BE2C (cell line): ENCODE measurements at regions not wholly inside any gene's neighbourhood (a gene's known extent, or its start where the extent isn't known, plus 50 kb on each side); places are given as distances from the start of the nearest gene placed in this dataset.
"Not testable (repeated sequence)": the region's sequence is repeated elsewhere in the genome, so short reads cannot be mapped to it uniquely, and the experiment has no call there.

Source experiments
- DNase-seq: peaks from one replicate; pipeline ENCODE4 v3.0.0-alpha.2; 2020
- H3K27me3 ChIP-seq: fragments of 250-450 bp; sonication (Bioruptor Pico); 2 replicates; pipeline ENCODE4 v1.5.1; 2020; ENCODE audit warnings: mild to moderate bottlenecking
- H3K36me3 ChIP-seq: fragments of 250-450 bp; sonication (Bioruptor Pico); 2 replicates; pipeline ENCODE4 v1.5.1; 2020; ENCODE audit warnings: mild to moderate bottlenecking
- H3K4me1 ChIP-seq: fragments of 250-450 bp; sonication (Bioruptor Pico); 2 replicates; pipeline ENCODE4 v1.5.1; 2020
- H3K4me3 ChIP-seq: 2 replicates; pipeline ENCODE4 v1.5.1; 2011; ENCODE audit warnings: low read depth, low read length
- H3K9me3 ChIP-seq: fragments of 250-450 bp; sonication (Bioruptor Pico); 2 replicates; pipeline ENCODE4 v1.5.1; 2020
- CTCF ChIP-seq: IDR thresholded peaks from 2 replicates; pipeline ENCODE4 v1.5.1; 2012; ENCODE audit warnings: mild to moderate bottlenecking, low read depth, low read length

- Histone ChIP-seq H3K9me3 (no peaks in the 10 kb centered on the region), H3K4me1 (no peaks in the 10 kb centered on the region), H3K27me3 (peaks cover 4% of the 10 kb centered on the region), H3K36me3 (no peaks in the 10 kb centered on the region), H3K4me3 (no peak overlapping the region)
- DNase-seq = no peak
- TF ChIP-seq CTCF = no peak
Observed at GRCh38 chr17:34435182-34435928, 72.3 kb upstream of the CCL1 start.

- Histone ChIP-seq H3K36me3 (no peaks in the 10 kb centered on the region), H3K27me3 (peaks cover 4% of the 10 kb centered on the region), H3K4me1 (no peaks in the 10 kb centered on the region), H3K9me3 (no peaks in the 10 kb centered on the region), H3K4me3 (no peak overlapping the region)
- DNase-seq = no peak
- no peak for TF ChIP-seq CTCF
Observed at GRCh38 chr17:34434052-34434451, 71.0 kb upstream of the CCL1 start.

GRCh38 chr17:34424814-34425491 is 61.9 kb upstream of the CCL1 start:
- Histone ChIP-seq H3K36me3 (no peaks in the 10 kb centered on the region), H3K9me3 (no peaks in the 10 kb centered on the region), H3K4me3 (no peak overlapping the region), H3K27me3 (peaks cover 4% of the 10 kb centered on the region; the same call in 1 of the 2 replicates), H3K4me1 (no peaks in the 10 kb centered on the region)
- TF ChIP-seq CTCF = no peak
- no peak for DNase-seq

- DNase-seq = no peak
Observed at GRCh38 chr17:34423978-34424813, 61.2 kb upstream of the CCL1 start.

GRCh38 chr17:34423315-34423714 is 60.3 kb upstream of the CCL1 start:
- DNase-seq, H3K4me3 ChIP-seq, H3K36me3 ChIP-seq, H3K9me3 ChIP-seq, H3K4me1 ChIP-seq, H3K27me3 ChIP-seq: not testable (repeated sequence)

More at GRCh38 chr17:34423978-34424813, 61.2 kb upstream of the CCL1 start:
- H3K27me3 ChIP-seq = peaks cover 6% of the 10 kb centered on the region; the same call in 1 of the 2 replicates
- H3K4me3 ChIP-seq = no peak overlapping the region
- H3K4me1 ChIP-seq = no peaks in the 10 kb centered on the region
- H3K9me3 ChIP-seq = no peaks in the 10 kb centered on the region
- no peaks in the 10 kb centered on the region for H3K36me3 ChIP-seq
- no peak for TF ChIP-seq CTCF

GRCh38 chr17:34420900-34421299 is 57.9 kb upstream of the CCL1 start:
- no peak overlapping the region for H3K4me3 ChIP-seq
- H3K36me3 ChIP-seq = no peaks in the 10 kb centered on the region
- TF ChIP-seq CTCF = no peak
- no peaks in the 10 kb centered on the region for H3K4me1 ChIP-seq
- no peak for DNase-seq
- H3K9me3 ChIP-seq = no peaks in the 10 kb centered on the region
- H3K27me3 ChIP-seq = peaks cover 13% of the 10 kb centered on the region
